Right lobe of liver (tissue), 6 donors: ENCODE measurements at regions not wholly inside any gene's neighbourhood (a gene's known extent, or its start where the extent isn't known, plus 50 kb on each side); places are given as distances from the start of the nearest gene placed in this dataset.

Experiments
- ATAC-seq, 4 donors: fragments of 200-7000 bp; cut with Tn5 transposase; one replicate each; pipeline ENCODE4 v1.9.1; 2020; ENCODE audit warnings: mild to moderate bottlenecking in 4 of 4, moderate library complexity in 4 of 4
- DNase-seq, 3 donors: peaks; one replicate each; pipeline ENCODE4 v3.0.0-alpha.2; 2020
- H3K27ac ChIP-seq, 3 donors: fragments of 200-600 bp; one replicate each; pipeline ENCODE4 v1.8.0; 2022
- H3K27me3 ChIP-seq, 2 donors: fragments of 200-600 bp; one replicate each; pipeline ENCODE4 v1.8.0; 2022
- H3K36me3 ChIP-seq, 4 donors: fragments of 200-600 bp; sonication (generic) in 1 of 4; one replicate each; pipeline versions ENCODE4 v1.5.1 to v1.8.0; 2017 to 2022; ENCODE audit warnings: control low read depth in 1 of 4
- H3K4me1 ChIP-seq, 4 donors: fragments of 200-600 bp; sonication (generic) in 1 of 4; one replicate each; pipeline versions ENCODE4 v1.5.1 to v1.8.0; 2017 to 2022; ENCODE audit warnings: control low read depth in 1 of 4
- H3K4me3 ChIP-seq, 3 donors: fragments of 200-600 bp; one replicate each; pipeline ENCODE4 v1.8.0; 2022
- H3K9me3 ChIP-seq, 4 donors: fragments of 200-600 bp; sonication (generic) in 1 of 4; one replicate each; pipeline versions ENCODE4 v1.5.1 to v1.8.0; 2017 to 2022; ENCODE audit warnings: control low read depth in 1 of 4
- CTCF ChIP-seq, 4 donors: fragments of 200-600 bp in 3 of 4; fragments of 450-650 bp in 1 of 4; IDR thresholded peaks; one replicate each; pipeline versions ENCODE4 v1.5.1 to v1.8.0; 2016 to 2022; ENCODE audit warnings: antibody characterized with exemption in 4 of 4, mild to moderate bottlenecking in 2 of 4
- POLR2A ChIP-seq: fragments of 450-650 bp; IDR thresholded peaks from one replicate; pipeline ENCODE4 v1.6.1; 2017; ENCODE audit warnings: antibody characterized with exemption, mild to moderate bottlenecking
- WGBS: methylation state at CpG from one replicate; pipeline ENCODE4 v1.1.6; 2018; ENCODE audit warnings: low coverage, low lambda C conversion rate; ENCODE audit not compliant: insufficient coverage; ENCODE audit errors: missing lambda C conversion rate; 5-methylcytosine and 5-hydroxymethylcytosine counted together
- intact Hi-C, 2 donors: fragments of 100-400 bp; cut with DNase I; formaldehyde crosslinking; loops; one replicate each; pipeline versions ENCODE4 v1.11.2 to v1.14.1; 2022
- donor health status: DM: no; HTN: yes; CAD: no.
- donor health status: DM: no; HTN: no; CAD: no.
- donor health status: DM: no; HTN: no; CAD: no.
- donor health status: DM: no; HTN: yes; CAD: no.
- donor health status: DM: no; HTN: yes; CAD: no.

DNA sequence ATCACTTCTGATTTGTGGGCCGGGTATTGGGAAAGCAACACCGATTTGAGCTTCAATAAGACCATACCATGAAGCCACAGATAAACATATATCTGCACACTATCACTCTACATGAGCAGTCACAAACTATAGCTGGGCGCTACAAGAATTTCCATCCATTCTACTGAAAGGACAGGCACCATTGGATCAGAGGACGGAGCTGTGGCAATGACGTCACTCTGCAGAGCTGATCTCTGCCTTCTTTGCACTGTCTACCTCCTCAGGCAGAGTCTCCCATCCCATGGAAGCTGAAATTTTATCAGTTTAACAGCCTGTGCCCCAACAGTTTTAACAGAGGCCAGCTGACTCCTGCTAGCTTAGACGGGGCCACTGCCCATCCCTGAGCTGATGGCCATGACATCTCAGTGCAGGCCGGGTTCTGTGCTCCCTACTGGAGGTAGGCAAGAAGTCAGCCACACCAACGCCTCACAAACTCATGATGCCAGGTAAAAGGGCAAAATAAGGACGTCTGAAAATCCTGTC is 389.6 kb upstream of the SALL3 start:
- no peak overlapping the region for H3K27ac ChIP-seq
- no peaks in the 10 kb centered on the region for H3K9me3 ChIP-seq
- WGBS = 55% methylated on average over 8 of the region's 9 CpGs
- no peaks in the 10 kb centered on the region for H3K4me1 ChIP-seq
- TF ChIP-seq CTCF (IDR thresholded peaks at IDR 0.05) (no peak), POLR2A (no peak)
- no peak overlapping the region for H3K4me3 ChIP-seq
- intact Hi-C loops = no loop called here
- ATAC-seq (no peak), DNase-seq (no peak)
- no peaks in the 10 kb centered on the region for H3K36me3 ChIP-seq
- no peaks in the 10 kb centered on the region for H3K27me3 ChIP-seq

DNA sequence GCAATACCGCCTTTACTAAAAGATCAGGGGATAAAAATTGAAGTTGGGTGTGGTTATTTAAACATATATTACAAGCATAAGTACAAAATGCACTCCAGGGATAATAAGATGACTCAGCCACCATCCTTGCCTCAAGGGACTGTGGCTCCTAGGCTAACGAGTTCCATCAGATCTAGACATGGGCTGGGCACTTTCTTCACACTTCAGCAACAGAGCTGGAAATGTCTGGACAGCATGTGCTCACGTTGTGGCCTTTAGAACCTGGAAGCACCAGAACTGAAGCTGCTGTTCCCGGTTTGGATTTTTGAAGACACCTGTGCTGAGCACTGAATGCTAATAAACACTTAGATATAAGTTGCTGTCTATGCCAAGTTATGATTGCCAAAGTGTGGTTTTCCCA is 384.2 kb upstream of the SALL3 start:
- intact Hi-C loops = no loop called here
- TF ChIP-seq CTCF (IDR thresholded peaks at IDR 0.05) (no peak), POLR2A (no peak)
- Histone ChIP-seq H3K9me3 (no peaks in the 10 kb centered on the region), H3K27ac (no peak overlapping the region), H3K27me3 (no peaks in the 10 kb centered on the region), H3K4me1 (no peaks in the 10 kb centered on the region), H3K36me3 (no peaks in the 10 kb centered on the region), H3K4me3 (no peak overlapping the region)
- ATAC-seq = no peak
- no peak for DNase-seq
- 45% methylated on average over 3 of the region's 4 CpGs for WGBS

DNA sequence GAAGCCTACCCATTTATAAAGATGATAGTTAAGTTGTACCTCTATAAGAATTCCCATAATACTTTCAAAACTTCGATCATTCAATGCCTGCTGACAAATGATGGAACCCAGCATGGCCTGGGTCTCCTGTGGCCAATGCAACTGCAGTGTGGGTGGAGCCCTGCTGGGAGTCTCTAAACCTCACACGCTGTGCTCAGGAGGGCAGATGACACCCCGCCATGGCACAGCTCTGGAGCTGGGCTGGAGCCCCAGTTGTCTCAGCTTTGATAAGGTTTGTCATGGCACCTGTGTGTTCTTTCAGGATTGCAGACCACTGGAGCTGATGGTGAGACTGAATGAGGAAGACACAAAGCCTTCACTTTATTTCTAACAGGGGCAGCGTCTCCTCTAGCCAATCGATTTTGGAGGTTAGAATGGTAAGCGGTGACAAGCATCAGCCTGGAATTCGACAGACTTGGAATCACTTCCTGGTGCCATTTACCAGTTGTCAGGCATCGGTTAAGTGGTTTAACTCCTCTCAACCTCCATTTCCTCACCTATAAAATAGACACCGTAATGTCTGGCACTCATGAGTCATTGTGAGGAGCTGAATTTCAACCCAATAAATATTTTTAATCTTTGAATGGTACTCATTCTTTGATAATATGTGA is 383.6 kb upstream of the SALL3 start:
- Histone ChIP-seq H3K36me3 (no peaks in the 10 kb centered on the region), H3K27me3 (no peaks in the 10 kb centered on the region), H3K9me3 (no peaks in the 10 kb centered on the region), H3K4me3 (no peak overlapping the region), H3K4me1 (no peaks in the 10 kb centered on the region), H3K27ac (no peak overlapping the region)
- WGBS = 38% methylated on average over 6 of the region's 9 CpGs
- no peak for TF ChIP-seq POLR2A
- no peak for TF ChIP-seq CTCF (IDR thresholded peaks at IDR 0.05)
- no peak for DNase-seq
- intact Hi-C loops = no loop called here
- no peak for ATAC-seq

DNA sequence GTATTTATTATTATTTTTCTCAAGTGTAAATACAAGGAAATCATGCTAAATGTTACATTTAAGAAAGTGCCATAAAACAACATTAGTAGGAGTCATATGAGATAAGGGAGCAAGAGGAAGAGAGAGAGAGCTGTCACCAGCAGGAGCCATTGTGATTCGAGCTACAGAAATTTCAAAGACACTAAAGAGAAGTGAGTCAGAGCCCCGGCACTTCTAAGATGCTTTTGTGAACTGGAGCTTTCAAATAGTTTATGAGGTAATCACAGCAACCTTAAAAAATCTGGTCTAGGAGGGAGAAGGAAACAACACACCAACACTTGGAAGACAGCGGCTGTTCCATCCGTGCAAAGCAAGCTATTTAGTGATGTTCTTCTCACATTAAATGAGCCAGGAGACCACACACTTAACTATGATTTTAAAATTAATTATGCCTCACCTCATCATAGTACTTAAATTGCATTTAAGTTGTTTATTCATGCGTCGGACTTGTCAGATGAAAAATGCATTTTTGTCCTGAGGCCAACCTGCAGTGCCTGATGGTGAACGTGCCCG is 382.7 kb upstream of the SALL3 start:
- Histone ChIP-seq H3K4me1 (no peaks in the 10 kb centered on the region), H3K27ac (no peak overlapping the region), H3K36me3 (no peaks in the 10 kb centered on the region), H3K27me3 (no peaks in the 10 kb centered on the region), H3K4me3 (no peak overlapping the region), H3K9me3 (no peaks in the 10 kb centered on the region)
- TF ChIP-seq CTCF (IDR thresholded peaks at IDR 0.05) (no peak), POLR2A (no peak)
- DNase-seq (no peak), ATAC-seq (no peak)
- 40% methylated on average over 8 of the region's 8 CpGs for WGBS
- intact Hi-C loops = no loop called here
